Subcutaneous abdominal adipose tissue (tissue), 5 donors: ENCODE measurements at regions not wholly inside any gene's neighbourhood (a gene's known extent, or its start where the extent isn't known, plus 50 kb on each side); places are given as distances from the start of the nearest gene placed in this dataset.

Experiments
- H3K27ac ChIP-seq: one replicate; pipeline ENCODE4 v1.7.0; 2013; ENCODE audit warnings: low read depth, mild to moderate bottlenecking, inconsistent platforms, low read length, moderate library complexity
- H3K27me3 ChIP-seq, 5 donors: one replicate each; pipeline ENCODE4 v1.7.0; 2013; ENCODE audit warnings: low read length in 5 of 5, inconsistent platforms in 1 of 5; ENCODE audit not compliant: control insufficient read depth in 5 of 5, insufficient read depth in 4 of 5
- H3K36me3 ChIP-seq, 5 donors: one replicate each; pipeline ENCODE4 v1.7.0; 2013; ENCODE audit warnings: low read length in 5 of 5; ENCODE audit not compliant: control insufficient read depth in 5 of 5, insufficient read depth in 5 of 5
- H3K4me1 ChIP-seq, 5 donors: one replicate each; pipeline ENCODE4 v1.7.0; 2013; ENCODE audit warnings: low read length in 5 of 5, mild to moderate bottlenecking in 3 of 5, moderate library complexity in 1 of 5; ENCODE audit not compliant: control insufficient read depth in 5 of 5, insufficient read depth in 5 of 5
- H3K4me3 ChIP-seq, 5 donors: one replicate each; pipeline ENCODE4 v1.7.0; 2013; ENCODE audit warnings: low read length in 5 of 5, low read depth in 1 of 5
- H3K9ac ChIP-seq, 5 donors: one replicate each; pipeline ENCODE4 v1.7.0; 2013; ENCODE audit warnings: low read length in 5 of 5, mild to moderate bottlenecking in 4 of 5, moderate library complexity in 3 of 5
- H3K9me3 ChIP-seq, 5 donors: one replicate each; pipeline ENCODE4 v1.7.0; 2013; ENCODE audit warnings: low read length in 5 of 5; ENCODE audit not compliant: control insufficient read depth in 5 of 5
- donor health status: healthy.
- donor health status: healthy.
- donor health status: healthy.
- donor health status: healthy.
- donor health status: healthy.

DNA sequence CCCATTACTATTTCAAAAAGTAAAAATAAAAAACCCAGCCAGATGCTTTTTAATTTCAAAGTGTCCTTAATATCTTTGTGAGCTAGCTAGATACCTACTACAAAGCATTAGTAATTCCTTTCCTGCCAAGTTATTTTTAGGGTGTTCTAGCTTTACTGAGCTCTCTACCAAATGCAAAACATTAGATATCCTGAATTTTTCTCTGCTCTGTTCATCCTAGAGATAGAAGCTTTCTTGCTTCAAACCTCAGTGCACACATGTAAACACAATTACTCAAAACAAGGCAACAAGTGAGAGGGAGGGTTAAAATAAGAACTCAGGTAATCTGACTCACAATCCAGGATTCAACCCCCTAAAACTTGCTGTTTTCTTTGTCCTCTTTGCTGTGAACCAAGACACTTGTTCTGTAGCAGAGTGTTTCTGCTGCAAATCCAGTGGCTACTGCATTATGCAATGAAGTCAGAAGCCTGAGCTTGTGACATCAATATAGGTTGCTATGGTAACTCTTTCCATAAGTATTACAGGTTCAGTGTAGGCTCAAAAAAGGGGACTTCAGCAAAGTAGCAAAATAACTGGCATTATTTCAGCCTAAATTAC, 72.6 kb upstream of the STXBP5 start:
- H3K27me3 ChIP-seq: no peaks in the 10 kb centered on the region
- no peak overlapping the region for H3K27ac ChIP-seq
- no peak overlapping the region for H3K9ac ChIP-seq
- no peak overlapping the region for H3K4me3 ChIP-seq
- no peaks in the 10 kb centered on the region for H3K9me3 ChIP-seq
- peaks cover 0 to 3% (median 0%) of the 10 kb centered on the region in 5 donors for H3K4me1 ChIP-seq
- no peaks in the 10 kb centered on the region for H3K36me3 ChIP-seq

- Histone ChIP-seq H3K4me1 (peaks cover 0 to 3% (median 0%) of the 10 kb centered on the region in 5 donors), H3K9ac (no peak overlapping the region), H3K4me3 (no peak overlapping the region), H3K27me3 (no peaks in the 10 kb centered on the region), H3K9me3 (no peaks in the 10 kb centered on the region), H3K36me3 (no peaks in the 10 kb centered on the region), H3K27ac (no peak overlapping the region)
Measured at GRCh38 chr6:147132889-147133288, 71.3 kb upstream of the STXBP5 start.

DNA sequence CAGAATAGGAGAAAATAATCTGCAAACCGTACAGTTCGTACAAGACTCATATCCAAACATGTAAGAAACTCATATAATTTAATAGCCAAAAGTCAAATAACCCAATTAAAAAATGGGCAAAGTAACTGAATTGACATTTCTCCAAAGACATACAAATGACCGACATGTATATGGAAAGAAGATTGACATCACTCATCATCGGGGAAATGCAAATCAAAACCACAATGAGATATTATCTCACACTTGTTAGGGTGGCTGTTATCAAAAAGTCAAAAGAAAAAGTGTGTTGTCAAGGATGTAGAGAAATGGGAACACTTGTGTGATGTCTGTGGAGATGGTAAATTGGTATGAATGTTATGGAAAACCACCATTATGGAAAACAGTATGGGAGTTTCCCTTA, 70.5 kb upstream of the STXBP5 start:
- Histone ChIP-seq H3K36me3 (no peaks in the 10 kb centered on the region), H3K27ac (no peak overlapping the region), H3K27me3 (no peaks in the 10 kb centered on the region), H3K4me3 (no peak overlapping the region), H3K9me3 (no peaks in the 10 kb centered on the region), H3K9ac (no peak overlapping the region), H3K4me1 (peaks cover 0 to 3% (median 0%) of the 10 kb centered on the region in 5 donors)

DNA sequence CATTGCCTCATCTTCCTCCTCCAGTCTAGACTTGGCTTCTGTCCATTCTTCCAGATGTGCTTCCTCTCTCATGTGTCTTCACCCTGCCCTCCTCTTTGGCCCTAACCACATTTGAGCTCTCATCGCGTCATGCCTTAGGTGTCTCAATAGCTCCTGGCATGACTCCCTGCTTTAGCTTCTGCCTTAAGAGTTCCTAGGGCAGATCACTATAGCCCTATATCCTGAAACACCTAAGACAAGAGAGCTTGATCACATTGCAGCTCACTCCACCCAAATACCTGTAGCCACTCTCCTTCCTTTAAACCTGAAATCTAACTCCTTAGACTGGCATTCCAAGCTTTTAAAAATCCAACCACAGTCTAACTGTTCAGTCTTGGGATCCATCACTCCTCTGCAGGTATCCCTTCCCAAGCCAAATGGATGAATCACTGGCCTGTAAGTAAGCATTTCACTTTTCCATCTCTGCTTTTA, 69.0 kb upstream of the STXBP5 start:
- H3K4me1 ChIP-seq: peaks cover 0 to 3% (median 0%) of the 10 kb centered on the region in 5 donors
- no peak overlapping the region for H3K27ac ChIP-seq

GRCh38 chr6:147136057-147136456, 68.2 kb upstream of the STXBP5 start:
- no peaks in the 10 kb centered on the region for H3K9me3 ChIP-seq

More for the DNA sequence above, 69.0 kb upstream of the STXBP5 start:
- no peaks in the 10 kb centered on the region for H3K36me3 ChIP-seq
- H3K27me3 ChIP-seq: no peaks in the 10 kb centered on the region
- no peaks in the 10 kb centered on the region for H3K9me3 ChIP-seq
- H3K4me3 ChIP-seq: no peak overlapping the region
- no peak overlapping the region for H3K9ac ChIP-seq

GRCh38 chr6:147137986-147138385, 66.2 kb upstream of the STXBP5 start:
- Histone ChIP-seq H3K36me3 (no peaks in the 10 kb centered on the region), H3K4me1 (peaks cover 0 to 3% (median 0%) of the 10 kb centered on the region in 5 donors), H3K9ac (no peak overlapping the region), H3K9me3 (no peaks in the 10 kb centered on the region), H3K27me3 (no peaks in the 10 kb centered on the region), H3K27ac (no peak overlapping the region), H3K4me3 (no peak overlapping the region)

More at GRCh38 chr6:147136057-147136456, 68.2 kb upstream of the STXBP5 start:
- H3K9ac ChIP-seq: no peak overlapping the region
- no peaks in the 10 kb centered on the region for H3K27me3 ChIP-seq
- H3K36me3 ChIP-seq: no peaks in the 10 kb centered on the region
- H3K27ac ChIP-seq: no peak overlapping the region
- peaks cover 0 to 3% (median 0%) of the 10 kb centered on the region in 5 donors for H3K4me1 ChIP-seq
- H3K4me3 ChIP-seq: no peak overlapping the region

GRCh38 chr6:147138835-147139234, 65.4 kb upstream of the STXBP5 start:
- no peak overlapping the region for H3K4me3 ChIP-seq
- H3K36me3 ChIP-seq: no peaks in the 10 kb centered on the region
- no peak overlapping the region for H3K9ac ChIP-seq
- no peaks in the 10 kb centered on the region for H3K27me3 ChIP-seq
- H3K4me1 ChIP-seq: peaks cover 0 to 3% (median 0%) of the 10 kb centered on the region in 5 donors
- no peaks in the 10 kb centered on the region for H3K9me3 ChIP-seq
- H3K27ac ChIP-seq: no peak overlapping the region

DNA sequence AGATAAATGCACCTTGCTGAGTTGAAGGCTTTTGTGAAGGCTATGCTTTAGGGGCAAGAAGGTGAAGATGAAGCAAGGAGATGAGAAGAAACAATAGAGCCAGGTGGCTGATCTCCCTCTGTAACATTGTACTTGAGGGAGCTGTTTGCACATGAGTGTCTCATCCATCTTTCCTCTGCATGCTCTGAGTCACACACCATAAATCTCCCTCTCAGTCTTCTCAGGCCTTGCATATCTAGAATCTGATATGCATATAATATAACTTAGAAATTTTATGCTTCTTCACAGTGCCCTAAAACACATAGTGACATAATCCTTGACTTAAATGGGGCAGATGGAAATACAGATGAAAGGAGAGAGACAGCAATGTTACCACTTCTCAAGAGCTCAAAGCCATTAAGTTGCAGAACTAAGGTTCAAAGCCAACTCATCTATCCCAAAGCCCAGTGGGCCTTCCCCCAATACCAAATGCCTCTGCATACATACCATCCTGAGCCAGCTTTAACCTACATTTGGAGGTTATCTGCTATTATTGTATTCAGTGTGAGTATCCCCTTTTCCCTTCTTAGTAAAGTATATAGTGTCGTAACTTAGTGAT, 62.4 kb upstream of the STXBP5 start:
- no peaks in the 10 kb centered on the region for H3K9me3 ChIP-seq
- no peak overlapping the region for H3K9ac ChIP-seq
- no peak overlapping the region for H3K4me3 ChIP-seq
- no peaks in the 10 kb centered on the region for H3K36me3 ChIP-seq
- no peak overlapping the region for H3K27ac ChIP-seq
- no peaks in the 10 kb centered on the region for H3K27me3 ChIP-seq
- H3K4me1 ChIP-seq: no peaks in the 10 kb centered on the region

DNA sequence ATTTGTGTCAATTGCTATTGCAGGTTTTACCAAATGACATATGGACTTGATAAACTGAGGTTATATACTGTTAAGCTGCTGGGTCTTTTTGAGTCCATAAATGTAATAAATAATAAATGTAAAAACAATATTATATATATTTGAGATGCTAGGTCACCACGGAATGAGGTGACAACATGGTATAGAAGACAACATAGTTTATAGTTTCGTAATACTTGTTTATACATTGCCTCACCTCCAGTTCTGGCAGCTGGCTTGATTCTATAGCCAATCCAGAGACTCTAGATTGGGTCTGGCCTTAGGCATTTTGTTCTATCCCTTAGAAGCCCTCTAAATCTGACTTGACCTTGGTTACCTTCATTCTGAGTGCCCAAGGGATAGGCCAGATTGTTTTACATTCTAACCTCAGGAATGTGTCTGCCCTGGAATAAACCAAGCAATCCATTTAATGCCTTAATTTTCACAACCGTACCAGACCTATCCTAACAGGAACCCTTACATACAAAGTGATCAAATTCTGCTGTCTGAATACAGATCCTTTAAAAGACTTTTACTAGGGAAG, 61.5 kb upstream of the STXBP5 start:
- H3K9ac ChIP-seq: no peak overlapping the region
- H3K4me1 ChIP-seq: no peaks in the 10 kb centered on the region
- no peak overlapping the region for H3K4me3 ChIP-seq
- no peak overlapping the region for H3K27ac ChIP-seq
- no peaks in the 10 kb centered on the region for H3K9me3 ChIP-seq
- no peaks in the 10 kb centered on the region for H3K27me3 ChIP-seq
- no peaks in the 10 kb centered on the region for H3K36me3 ChIP-seq

- H3K9me3 ChIP-seq: peaks cover 0 to 2% (median 0%) of the 10 kb centered on the region in 5 donors
- no peaks in the 10 kb centered on the region for H3K36me3 ChIP-seq
- H3K27ac ChIP-seq: no peak overlapping the region
- no peaks in the 10 kb centered on the region for H3K4me1 ChIP-seq
- H3K27me3 ChIP-seq: no peaks in the 10 kb centered on the region
- no peak overlapping the region for H3K9ac ChIP-seq
- H3K4me3 ChIP-seq: no peak overlapping the region
Measured at GRCh38 chr6:147149092-147149491, 55.1 kb upstream of the STXBP5 start.
